ENCODE measurements at regions not wholly inside any gene's neighbourhood (a gene's known extent, or its start where the extent isn't known, plus 50 kb on each side); places are given as distances from the start of the nearest gene placed in this dataset.

DNA sequence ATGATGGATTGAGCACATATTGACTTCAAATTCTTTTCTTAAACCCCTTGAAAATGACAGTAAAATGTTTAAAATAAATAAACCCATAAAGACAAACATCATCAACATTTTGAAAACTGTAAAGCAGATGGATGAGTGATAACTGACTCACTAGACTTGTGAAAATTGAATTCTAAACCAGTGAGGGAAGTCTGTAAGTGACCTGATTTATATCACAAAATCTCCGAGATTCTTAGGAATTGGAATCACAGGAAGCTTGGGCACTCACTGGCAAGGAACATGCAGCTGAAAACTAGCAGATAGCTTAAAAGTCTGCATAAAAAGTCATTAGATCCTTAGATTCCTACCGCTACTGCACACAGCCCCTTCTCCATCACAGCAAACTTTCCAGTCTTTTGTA is 51.3 kb upstream of the TSC22D1 start:
- no peak for DNase-seq
- TF ChIP-seq, protein P1, sequence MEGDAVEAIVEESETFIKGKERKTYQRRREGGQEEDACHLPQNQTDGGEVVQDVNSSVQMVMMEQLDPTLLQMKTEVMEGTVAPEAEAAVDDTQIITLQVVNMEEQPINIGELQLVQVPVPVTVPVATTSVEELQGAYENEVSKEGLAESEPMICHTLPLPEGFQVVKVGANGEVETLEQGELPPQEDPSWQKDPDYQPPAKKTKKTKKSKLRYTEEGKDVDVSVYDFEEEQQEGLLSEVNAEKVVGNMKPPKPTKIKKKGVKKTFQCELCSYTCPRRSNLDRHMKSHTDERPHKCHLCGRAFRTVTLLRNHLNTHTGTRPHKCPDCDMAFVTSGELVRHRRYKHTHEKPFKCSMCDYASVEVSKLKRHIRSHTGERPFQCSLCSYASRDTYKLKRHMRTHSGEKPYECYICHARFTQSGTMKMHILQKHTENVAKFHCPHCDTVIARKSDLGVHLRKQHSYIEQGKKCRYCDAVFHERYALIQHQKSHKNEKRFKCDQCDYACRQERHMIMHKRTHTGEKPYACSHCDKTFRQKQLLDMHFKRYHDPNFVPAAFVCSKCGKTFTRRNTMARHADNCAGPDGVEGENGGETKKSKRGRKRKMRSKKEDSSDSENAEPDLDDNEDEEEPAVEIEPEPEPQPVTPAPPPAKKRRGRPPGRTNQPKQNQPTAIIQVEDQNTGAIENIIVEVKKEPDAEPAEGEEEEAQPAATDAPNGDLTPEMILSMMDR (IDR thresholded peaks at IDR 0.05; ENCODE audit: low read length), result no peak
- TF ChIP-seq EZH2 (optimal IDR thresholded peaks at IDR 0.05; ENCODE audit: low read depth, low read length) (no peak), EZH2phosphoT487 (IDR thresholded peaks at IDR 0.05; ENCODE audit: low read length) (no peak)
- H3K27ac ChIP-seq (ENCODE audit: low read length), result no peak overlapping the region
- no peaks in the 10 kb centered on the region for H3K9me2 ChIP-seq (replicated peaks; ENCODE audit: insufficient read depth, low read length)
- H3K9me3 ChIP-seq (replicated peaks; ENCODE audit: insufficient read depth, low read length), result no peaks in the 10 kb centered on the region
- no peaks in the 10 kb centered on the region for H4K20me1 ChIP-seq (ENCODE audit: insufficient read depth, low read length)
- H3K79me2 ChIP-seq (ENCODE audit: low read length), result no peaks in the 10 kb centered on the region
- H3K27me3 ChIP-seq (replicated peaks; ENCODE audit: insufficient read depth, low read length), result no peaks in the 10 kb centered on the region
- no peak overlapping the region for H3K4me3 ChIP-seq (ENCODE audit: low read length)
- H2AFZ ChIP-seq (ENCODE audit: low read length), result no peak overlapping the region
- no peak overlapping the region for H3K9ac ChIP-seq (ENCODE audit: low read length)
- no peaks in the 10 kb centered on the region for H3K4me1 ChIP-seq (ENCODE audit: low read length)
- no peak overlapping the region for H3K4me2 ChIP-seq (ENCODE audit: low read depth, low read length)
- no peaks in the 10 kb centered on the region for H3K36me3 ChIP-seq (replicated peaks; ENCODE audit: insufficient read depth, low read length)
- no peaks in the 10 kb centered on the region for H3F3A ChIP-seq (ENCODE audit: insufficient read depth, low read length)

DNA sequence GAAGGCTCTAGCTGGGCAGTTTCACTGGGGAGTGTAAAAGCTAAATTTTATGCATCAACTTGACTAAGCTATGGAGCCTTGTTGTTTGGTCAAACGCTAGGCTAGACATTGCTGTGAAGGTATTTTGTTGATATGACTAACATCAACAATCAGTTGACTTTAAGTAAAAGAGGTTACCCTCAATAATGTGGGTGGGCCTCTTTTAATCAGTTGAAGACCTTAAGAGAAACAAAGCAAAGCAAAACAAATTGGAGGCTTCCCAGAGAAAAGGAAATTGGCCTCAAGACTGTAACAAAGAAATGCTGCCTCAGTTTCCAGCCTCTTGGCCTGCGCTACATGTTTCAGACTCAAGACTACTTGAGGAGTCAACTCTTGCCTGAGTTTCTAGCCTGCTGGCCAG is 50.0 kb upstream of the TSC22D1 start:
- no peak for DNase-seq
- Histone ChIP-seq H2AFZ (ENCODE audit: low read length) (no peak overlapping the region), H3K27me3 (replicated peaks; ENCODE audit: insufficient read depth, low read length) (no peaks in the 10 kb centered on the region), H3K79me2 (ENCODE audit: low read length) (no peaks in the 10 kb centered on the region), H3K9me3 (replicated peaks; ENCODE audit: insufficient read depth, low read length) (no peaks in the 10 kb centered on the region), H4K20me1 (ENCODE audit: insufficient read depth, low read length) (no peaks in the 10 kb centered on the region), H3K9ac (ENCODE audit: low read length) (no peak overlapping the region), H3K27ac (ENCODE audit: low read length) (no peak overlapping the region), H3F3A (ENCODE audit: insufficient read depth, low read length) (no peaks in the 10 kb centered on the region), H3K4me2 (ENCODE audit: low read depth, low read length) (no peak overlapping the region), H3K36me3 (replicated peaks; ENCODE audit: insufficient read depth, low read length) (no peaks in the 10 kb centered on the region), H3K4me3 (ENCODE audit: low read length) (no peak overlapping the region), H3K4me1 (ENCODE audit: low read length) (no peaks in the 10 kb centered on the region), H3K9me2 (replicated peaks; ENCODE audit: insufficient read depth, low read length) (no peaks in the 10 kb centered on the region)
- TF ChIP-seq EZH2 (optimal IDR thresholded peaks at IDR 0.05; ENCODE audit: low read depth, low read length), result no peak
- TF ChIP-seq EZH2phosphoT487 (IDR thresholded peaks at IDR 0.05; ENCODE audit: low read length), result no peak
- TF ChIP-seq, protein P1 (IDR thresholded peaks at IDR 0.05; ENCODE audit: low read length), result no peak
